ENCODE measurements at regions not wholly inside any gene's neighbourhood (a gene's known extent, or its start where the extent isn't known, plus 50 kb on each side); places are given as distances from the start of the nearest gene placed in this dataset.

GRCh38 chr5:85304524-85304923 is 919.8 kb upstream of the EDIL3 start:
- CTCF ChIA-PET (ENCODE audit: partially characterized antibody), result no interaction called here
- H2AFZ ChIP-seq (ENCODE audit: low read length), result no peak overlapping the region
- H4K20me1 ChIP-seq (replicated peaks in 1 of 2; ENCODE audit: control insufficient read depth in 1 of 2, insufficient read depth in 2 of 2, low read length in 2 of 2), result no peaks in the 10 kb centered on the region
- H3K9me3 ChIP-seq (ENCODE audit: insufficient read depth in 2 of 2, low read depth in 1 of 2, low read length in 1 of 2), result no peaks in the 10 kb centered on the region
- no peaks in the 10 kb centered on the region for H3K27me3 ChIP-seq (replicated peaks in 1 of 4; ENCODE audit: control insufficient read depth in 3 of 4, extremely low read depth in 1 of 4, insufficient read depth in 3 of 4, low read length in 3 of 4)
- no peak overlapping the region for H4K8ac ChIP-seq (ENCODE audit: extremely low read depth, insufficient read depth, low read length)
- TF ChIP-seq KDM1A (IDR thresholded peaks at IDR 0.05; ENCODE audit: borderline replicate concordance, low read length) (no peak), CHD2 (IDR thresholded peaks at IDR 0.05; ENCODE audit: low read length) (no peak), BRCA1 (IDR thresholded peaks at IDR 0.05; ENCODE audit: low read depth, low read length) (no peak), SAP30 (IDR thresholded peaks at IDR 0.05; ENCODE audit: insufficient read depth, insufficient replicate concordance, low read length) (no peak), ZNF274 (IDR thresholded peaks at IDR 0.05; ENCODE audit: borderline replicate concordance, extremely low read depth, low read length) (no peak), USF2 (IDR thresholded peaks at IDR 0.05; ENCODE audit: low read length) (no peak), SIN3A (conservative IDR thresholded peaks at IDR 0.05 in 1 of 2, IDR thresholded peaks at IDR 0.05 in 1 of 2; ENCODE audit: low read depth in 1 of 2, low read length in 2 of 2) (no peak), JUN (IDR thresholded peaks at IDR 0.05; ENCODE audit: low read depth, low read length) (no peak), EGR1 (IDR thresholded peaks at IDR 0.05; ENCODE audit: borderline replicate concordance, low read depth, low read length) (no peak), RAD21 (IDR thresholded peaks at IDR 0.05 in 1 of 2, conservative IDR thresholded peaks at IDR 0.05 in 1 of 2; ENCODE audit: low read depth in 2 of 2, low read length in 2 of 2) (no peak)
- no peak overlapping the region for H3K18ac ChIP-seq (ENCODE audit: extremely low read depth, low read length)
- H2BK15ac ChIP-seq (ENCODE audit: low read length), result no peak overlapping the region
- no peak overlapping the region for H3K56ac ChIP-seq (replicated peaks; ENCODE audit: insufficient read length, low read depth, low read length)
- no peaks in the 10 kb centered on the region for H3K36me3 ChIP-seq (ENCODE audit: control insufficient read depth in 2 of 4, insufficient read depth in 4 of 4, low read length in 3 of 4)
- no peak overlapping the region for H4K5ac ChIP-seq (ENCODE audit: insufficient read length, low read depth, low read length)
- no peaks in the 10 kb centered on the region for H3K23me2 ChIP-seq (ENCODE audit: low read depth, low read length)
- DNase-seq (ENCODE audit: low read depth in 1 of 2, low spot score in 2 of 2) (no peak), FAIRE-seq (no peak)
- POLR2A ChIA-PET (ENCODE audit: partially characterized antibody), result no interaction called here
- no peak overlapping the region for H3K14ac ChIP-seq (ENCODE audit: insufficient read length)
- no peak overlapping the region for H2BK12ac ChIP-seq (ENCODE audit: low read depth, low read length)
- no peak overlapping the region for H3K4me3 ChIP-seq (ENCODE audit: extremely low read depth in 1 of 4, insufficient read depth in 2 of 4, low read depth in 3 of 4, low read length in 4 of 4)
- H3K4me1 ChIP-seq (replicated peaks in 1 of 4; ENCODE audit: control insufficient read depth in 3 of 4, insufficient read depth in 4 of 4, low read length in 3 of 4), result no peaks in the 10 kb centered on the region
- no peak overlapping the region for H4K91ac ChIP-seq (replicated peaks; ENCODE audit: insufficient read length, low read length)
- no peak overlapping the region for H3K9ac ChIP-seq (replicated peaks in 1 of 4; ENCODE audit: extremely low read depth in 1 of 4, low read depth in 3 of 4, low read length in 3 of 4)
- no peak overlapping the region for H3K23ac ChIP-seq (ENCODE audit: insufficient read length)
- no peak overlapping the region for H2BK5ac ChIP-seq (ENCODE audit: low read depth, low read length)
- H2BK120ac ChIP-seq (replicated peaks; ENCODE audit: low read depth, low read length), result no peak overlapping the region
- no peaks in the 10 kb centered on the region for H3K79me2 ChIP-seq (ENCODE audit: control insufficient read depth in 1 of 2, insufficient read depth in 2 of 2, low read length in 2 of 2)
- H2AK5ac ChIP-seq (ENCODE audit: low read depth, low read length), result no peak overlapping the region
- no peak overlapping the region for H3K4me2 ChIP-seq (ENCODE audit: insufficient read depth in 1 of 2, low read depth in 2 of 2, low read length in 2 of 2)
- no peak overlapping the region for H2BK20ac ChIP-seq (ENCODE audit: low read length)
- H3K79me1 ChIP-seq (ENCODE audit: low read depth, low read length), result no peaks in the 10 kb centered on the region
- H3K4ac ChIP-seq (replicated peaks; ENCODE audit: insufficient read length, low read depth, low read length), result no peak overlapping the region
- 93% methylated on average over 2 of the region's 2 CpGs; no CpG with 5 or more reads in 1 of the 2 experiments for WGBS, 2 experiments (ENCODE audit: extremely low coverage in 1 of 2, insufficient coverage in 1 of 2, insufficient read length in 1 of 2, insufficient replicate concordance in 2 of 2, low coverage in 1 of 2, low lambda C conversion rate in 2 of 2, missing lambda C conversion rate in 1 of 2)
- H3K27ac ChIP-seq (ENCODE audit: low read depth, low read length), result no peak overlapping the region

Data from H1 (cell line).